HCT116 (cell line): ENCODE measurements at regions not wholly inside any gene's neighbourhood (a gene's known extent, or its start where the extent isn't known, plus 50 kb on each side); places are given as distances from the start of the nearest gene placed in this dataset.

Experiments used
- ATAC-seq: fragments of 200-7000 bp; cut with Tn5 transposase; 2 replicates; pipeline ENCODE4 v1.9.1; 2020; ENCODE audit warnings: mild to moderate bottlenecking, moderate library complexity
- BruUV-seq: library from RNA; stranded (reverse); fragments of 400-500 nt; replicated peaks from 2 replicates; lab custom pipeline; 2021; lab: Mats Ljungman, UMichigan
- CTCF ChIA-PET: fragments of 300-600 bp; sonication (Branson Sonifier 250); formaldehyde crosslinking; loops from one replicate; lab custom pipeline; 2021; ENCODE audit warnings: antibody characterized with exemption; lab: Charles Lee
- POLR2A ChIA-PET: fragments of 300-600, 350-600 bp; sonication (Branson Sonifier 250); formaldehyde crosslinking; loops from one replicate; lab custom pipeline; 2021; ENCODE audit warnings: antibody characterized with exemption; lab: Charles Lee
- RAD21 ChIA-PET, 2 experiments: fragments of 300-600 bp; sonication (Branson Sonifier 250); formaldehyde crosslinking; loops; one replicate each; lab custom pipeline; 2023; ENCODE audit warnings: low total read pairs in 2 of 2; ENCODE audit not compliant: uncharacterized antibody in 2 of 2, unreplicated experiment in 2 of 2, low non-redundant PET in 1 of 2; lab: Charles Lee
- DNase-seq: peaks from one replicate; pipeline ENCODE4 v3.0.0-alpha.2; 2010; ENCODE audit warnings: low read depth, low spot score
- H2AFZ ChIP-seq: fragments of 200-600 bp; shearing (Covaris generic), sonication (generic); 2 replicates; pipeline ENCODE4 v1.6.1; 2017; ENCODE audit warnings: low read depth, mixed run types, mixed read lengths, antibody characterized with exemption, low read length; ENCODE audit not compliant: poor library complexity, severe bottlenecking
- H3K27ac ChIP-seq: 2 replicates; pipeline ENCODE4 v1.5.1; 2012; ENCODE audit warnings: low read depth, low read length
- H3K27me3 ChIP-seq: fragments of 200-600 bp; sonication (generic); 2 replicates; pipeline ENCODE4 v1.6.1; 2016; ENCODE audit warnings: mixed run types, low read length, mixed read lengths; ENCODE audit not compliant: insufficient read depth
- H3K36me3 ChIP-seq, 2 experiments: fragments of 200-500 bp in 1 of 2; fragments of 200-600 bp in 1 of 2; sonication (Bioruptor generic) in 1 of 2; sonication (generic) in 1 of 2; 2 replicates each; pipeline versions ENCODE4 v1.5.1 to v1.6.1; 2014 to 2016; ENCODE audit warnings: low read length in 2 of 2, inconsistent platforms in 1 of 2, mixed read lengths in 1 of 2, mixed run types in 1 of 2; ENCODE audit not compliant: insufficient read depth in 2 of 2, control insufficient read depth in 1 of 2
- H3K4me1 ChIP-seq, 2 experiments: fragments of 200-600 bp in 1 of 2; sonication (generic) in 1 of 2; 2 replicates each; pipeline versions ENCODE4 v1.5.1 to v1.6.1; 2012 to 2017; ENCODE audit warnings: low read length in 2 of 2, inconsistent platforms in 1 of 2, mild to moderate bottlenecking in 1 of 2, mixed read lengths in 1 of 2, mixed run types in 1 of 2, moderate library complexity in 1 of 2; ENCODE audit not compliant: insufficient read depth in 2 of 2, control insufficient read depth in 1 of 2
- H3K4me2 ChIP-seq: fragments of 200-600 bp; sonication (generic); 2 replicates; pipeline ENCODE4 v1.6.1; 2017; ENCODE audit warnings: mixed run types, low read length, mixed read lengths
- H3K4me3 ChIP-seq, 2 experiments: fragments of 200-600 bp in 1 of 2; sonication (generic) in 1 of 2; replicated peaks in 1 of 2; 2 replicates each; pipeline ENCODE4 v1.5.1; 2011 to 2016; ENCODE audit warnings: low read length in 2 of 2, control low read depth in 1 of 2, low read depth in 1 of 2, mild to moderate bottlenecking in 1 of 2, mixed read lengths in 1 of 2, mixed run types in 1 of 2
- H3K79me2 ChIP-seq: fragments of 200-600 bp; sonication (generic); 2 replicates; pipeline ENCODE4 v1.6.1; 2017; ENCODE audit warnings: mild to moderate bottlenecking, mixed run types, low read length, moderate library complexity, mixed read lengths; ENCODE audit not compliant: insufficient read depth
- H3K9ac ChIP-seq: fragments of 200-600 bp; sonication (generic); 2 replicates; pipeline ENCODE4 v1.6.1; 2016; ENCODE audit warnings: low read length, mixed read lengths
- H3K9me2 ChIP-seq: fragments of 200-600 bp; sonication (generic), shearing (Covaris generic); 2 replicates; pipeline ENCODE4 v1.6.1; 2017; ENCODE audit warnings: mixed run types, mild to moderate bottlenecking, moderate library complexity; ENCODE audit not compliant: insufficient read depth
- H3K9me3 ChIP-seq, 2 experiments: fragments of 200-500 bp in 1 of 2; fragments of 200-600 bp in 1 of 2; sonication (Bioruptor generic) in 1 of 2; sonication (generic) in 1 of 2; 2 replicates each; pipeline ENCODE4 v1.6.1; 2014 to 2017; ENCODE audit warnings: low read length in 2 of 2, mixed read lengths in 2 of 2, inconsistent platforms in 1 of 2, low read depth in 1 of 2, mild to moderate bottlenecking in 1 of 2, mixed run types in 1 of 2, moderate library complexity in 1 of 2; ENCODE audit not compliant: control insufficient read depth in 1 of 2, insufficient read depth in 1 of 2
- H4K20me1 ChIP-seq: fragments of 200-600 bp; sonication (generic), shearing (Covaris generic); 2 replicates; pipeline ENCODE4 v1.6.1; 2017; ENCODE audit warnings: mixed run types, mild to moderate bottlenecking, moderate library complexity; ENCODE audit not compliant: insufficient read depth
- ATF3 ChIP-seq: IDR thresholded peaks from 2 replicates; pipeline ENCODE4 v1.6.1; 2012
- CBX3 ChIP-seq: IDR thresholded peaks from 2 replicates; pipeline ENCODE4 v1.6.1; 2012; ENCODE audit warnings: low read depth
- CEBPB ChIP-seq: IDR thresholded peaks from 2 replicates; pipeline ENCODE4 v1.6.1; 2012; ENCODE audit warnings: low read depth
- ELF1 ChIP-seq: IDR thresholded peaks from 2 replicates; pipeline ENCODE4 v1.6.1; 2012; ENCODE audit warnings: low read depth, borderline replicate concordance
- EZH2 ChIP-seq: fragments of 200-600 bp; sonication (generic); IDR thresholded peaks from 2 replicates; pipeline ENCODE4 v1.6.1; 2017; ENCODE audit warnings: antibody characterized with exemption, mixed run types
- FOSL1 ChIP-seq: IDR thresholded peaks from 2 replicates; pipeline ENCODE4 v1.6.1; 2012; ENCODE audit warnings: low read depth
- MAX ChIP-seq: IDR thresholded peaks from 2 replicates; pipeline ENCODE4 v1.6.1; 2012
- POLR2A ChIP-seq: IDR thresholded peaks from 2 replicates; pipeline ENCODE4 v1.7.0; 2011; ENCODE audit warnings: borderline replicate concordance; ENCODE audit not compliant: insufficient read depth, insufficient read length; ENCODE audit errors: extremely low read depth
- POLR2AphosphoS5 ChIP-seq: IDR thresholded peaks from 2 replicates; pipeline ENCODE4 v1.6.1; 2011; ENCODE audit warnings: mild to moderate bottlenecking, low read depth, low read length, moderate library complexity
- SIN3A ChIP-seq: IDR thresholded peaks from 2 replicates; pipeline ENCODE4 v1.6.1; 2012; ENCODE audit warnings: low read depth
- SP1 ChIP-seq: IDR thresholded peaks from 2 replicates; pipeline ENCODE4 v1.6.1; 2012; ENCODE audit warnings: low read depth
- TCF7L2 ChIP-seq: IDR thresholded peaks from 2 replicates; pipeline ENCODE4 v1.7.0; 2011; ENCODE audit warnings: borderline replicate concordance, inconsistent platforms; ENCODE audit not compliant: insufficient read depth, insufficient read length; ENCODE audit errors: extremely low read depth
- ZFX ChIP-seq: fragments of 450-650 bp; IDR thresholded peaks from 2 replicates; pipeline ENCODE4 v1.6.1; 2017
- ZNF274 ChIP-seq: fragments of 200-500 bp; sonication (Bioruptor generic); IDR thresholded peaks from 2 replicates; pipeline ENCODE4 v1.6.1; 2014; ENCODE audit warnings: mild to moderate bottlenecking, low read depth, low read length, inconsistent platforms
- intact Hi-C: fragments of 100-400 bp; cut with micrococcal nuclease; formaldehyde crosslinking; loops from 2 replicates; pipeline ENCODE4 v1.10.0; 2022

- no peak overlapping the region for H3K27ac ChIP-seq
- ChIA-PET CTCF (no interaction called here), POLR2A (no interaction called here), RAD21 (no interaction called here)
- H3K79me2 ChIP-seq: no peaks in the 10 kb centered on the region
- H3K9me2 ChIP-seq: 0 out of 2 replicates have a peak, but pooled peaks cover 4% of the 10 kb centered on the region
- TF ChIP-seq CBX3: no peak
- no peak for TF ChIP-seq CEBPB
- no peak for TF ChIP-seq ZFX
- TF ChIP-seq FOSL1: no peak
- no peak for TF ChIP-seq POLR2A
- no peak for TF ChIP-seq ZNF274
- no peak for TF ChIP-seq SP1
- no peak for TF ChIP-seq POLR2AphosphoS5
- no peak for TF ChIP-seq EZH2
- no peak for TF ChIP-seq MAX
- TF ChIP-seq ELF1: no peak
- H3K4me1 ChIP-seq: 0 out of 4 replicates have a peak, but pooled peaks cover 0 to 3% of the 10 kb centered on the region in 2 experiments
- H2AFZ ChIP-seq: no peak overlapping the region
- no TSS peak for BruUV-seq
- H3K4me3 ChIP-seq: no peak overlapping the region
- no peaks in the 10 kb centered on the region for H3K27me3 ChIP-seq
- intact Hi-C loops: no loop called here
- no peak for ATAC-seq
- no peak overlapping the region for H3K4me2 ChIP-seq
- DNase-seq: no peak
- no peaks in the 10 kb centered on the region for H3K36me3 ChIP-seq
- no peaks in the 10 kb centered on the region; a peak in 1 of 4 replicates for H3K9me3 ChIP-seq
- H3K9ac ChIP-seq: no peak overlapping the region
- H4K20me1 ChIP-seq: no peaks in the 10 kb centered on the region
Observed at GRCh38 chr5:85849411-85849810, 768.3 kb upstream of the COX7C start.

GRCh38 chr5:85865296-85865695, 752.4 kb upstream of the COX7C start:
- ChIA-PET CTCF (no interaction called here), POLR2A (no interaction called here), RAD21 (no interaction called here)
- Histone ChIP-seq H3K9ac (no peak overlapping the region), H3K9me3 (no peaks in the 10 kb centered on the region), H3K36me3 (no peaks in the 10 kb centered on the region), H3K4me3 (no peak overlapping the region), H3K79me2 (no peaks in the 10 kb centered on the region), H3K27ac (no peak overlapping the region), H4K20me1 (no peaks in the 10 kb centered on the region), H3K9me2 (no peaks in the 10 kb centered on the region), H3K4me1 (no peaks in the 10 kb centered on the region), H2AFZ (no peak overlapping the region), H3K27me3 (no peaks in the 10 kb centered on the region), H3K4me2 (no peak overlapping the region)
- BruUV-seq: no TSS peak
- ATAC-seq: no peak
- no peak for DNase-seq
- TF ChIP-seq ATF3: no peak
- no peak for TF ChIP-seq TCF7L2
- TF ChIP-seq SIN3A: no peak
- intact Hi-C loops: no loop called here
